Breast epithelium (tissue), 3 donors: ENCODE measurements at regions not wholly inside any gene's neighbourhood (a gene's known extent, or its start where the extent isn't known, plus 50 kb on each side); places are given as distances from the start of the nearest gene placed in this dataset.

Experiments used
- CTCF ChIP-seq, 3 donors: fragments of 450-650 bp; IDR thresholded peaks; one replicate each; pipeline ENCODE4 v1.5.1; 2016 to 2017; ENCODE audit warnings: antibody characterized with exemption in 3 of 3, mild to moderate bottlenecking in 3 of 3, moderate library complexity in 3 of 3
- POLR2A ChIP-seq: fragments of 450-650 bp; IDR thresholded peaks from one replicate; pipeline ENCODE4 v1.6.1; 2016; ENCODE audit warnings: antibody characterized with exemption, mild to moderate bottlenecking, moderate library complexity
- POLR2AphosphoS5 ChIP-seq, 3 donors: sonication (generic); formaldehyde crosslinking; IDR thresholded peaks; one replicate each; pipeline ENCODE4 v1.6.1; 2017; ENCODE audit warnings: antibody characterized with exemption in 3 of 3

- TF ChIP-seq CTCF (IDR thresholded peaks at IDR 0.05) (no peak), POLR2A (no peak), POLR2AphosphoS5 (IDR thresholded peaks at IDR 0.05) (no peak)
Observed at GRCh38 chr3:33942483-33943150, 144.2 kb downstream of the PDCD6IP start.
